H9 (cell line): ENCODE measurements at regions not wholly inside any gene's neighbourhood (a gene's known extent, or its start where the extent isn't known, plus 50 kb on each side); places are given as distances from the start of the nearest gene placed in this dataset.

Experiments
- DNase-seq: peaks from one replicate; pipeline ENCODE4 v3.0.0-alpha.2; 2017
- H2AFZ ChIP-seq: one replicate; pipeline ENCODE4 v1.6.1; 2013; ENCODE audit warnings: mild to moderate bottlenecking, low read length, control low read depth, moderate library complexity
- H2AK5ac ChIP-seq: 2 replicates; pipeline ENCODE4 v1.6.1; 2013; ENCODE audit warnings: low read length, control low read depth, mixed read lengths; ENCODE audit not compliant: insufficient read length
- H2BK120ac ChIP-seq: one replicate; pipeline ENCODE4 v1.6.1; 2013; ENCODE audit warnings: low read depth, mild to moderate bottlenecking, low read length, control low read depth, inconsistent platforms; ENCODE audit not compliant: poor library complexity, severe bottlenecking
- H2BK12ac ChIP-seq: 2 replicates; pipeline ENCODE4 v1.6.1; 2013; ENCODE audit warnings: low read length, control low read depth, mixed read lengths, low read depth; ENCODE audit not compliant: insufficient read length
- H2BK15ac ChIP-seq: 2 replicates; pipeline ENCODE4 v1.6.1; 2013; ENCODE audit warnings: low read depth, low read length, control low read depth
- H2BK20ac ChIP-seq: one replicate; pipeline ENCODE4 v1.6.1; 2013; ENCODE audit warnings: low read depth, mild to moderate bottlenecking, low read length, control low read depth, inconsistent platforms; ENCODE audit not compliant: poor library complexity, severe bottlenecking
- H2BK5ac ChIP-seq: 2 replicates; pipeline ENCODE4 v1.6.1; 2013; ENCODE audit warnings: low read length, control low read depth, mixed read lengths; ENCODE audit not compliant: insufficient read length
- H3K14ac ChIP-seq: 2 replicates; pipeline ENCODE4 v1.6.1; 2013; ENCODE audit warnings: low read length, control low read depth; ENCODE audit not compliant: insufficient read depth
- H3K18ac ChIP-seq: 2 replicates; pipeline ENCODE4 v1.6.1; 2013; ENCODE audit warnings: low read depth, mild to moderate bottlenecking, mixed read lengths, low read length, control low read depth; ENCODE audit not compliant: insufficient read length
- H3K23ac ChIP-seq: 2 replicates; pipeline ENCODE4 v1.6.1; 2013; ENCODE audit warnings: low read length, control low read depth, mixed read lengths, low read depth; ENCODE audit not compliant: insufficient read length
- H3K23me2 ChIP-seq: 2 replicates; pipeline ENCODE4 v1.6.1; 2013; ENCODE audit warnings: low read depth, mild to moderate bottlenecking, mixed read lengths, low read length, control low read depth; ENCODE audit not compliant: insufficient read length, poor library complexity, severe bottlenecking
- H3K27ac ChIP-seq: 2 replicates; pipeline ENCODE4 v1.5.1; 2013; ENCODE audit warnings: low read length, control low read depth, mixed read lengths, low read depth; ENCODE audit not compliant: insufficient read length
- H3K27me3 ChIP-seq: 2 replicates; pipeline ENCODE4 v1.6.1; 2013; ENCODE audit warnings: low read length, control low read depth, inconsistent platforms; ENCODE audit not compliant: insufficient read depth
- H3K4ac ChIP-seq: 2 replicates; pipeline ENCODE4 v1.6.1; 2013; ENCODE audit warnings: low read depth, mild to moderate bottlenecking, control low read depth, inconsistent platforms, low read length, moderate library complexity
- H3K4me1 ChIP-seq: 2 replicates; pipeline ENCODE4 v1.6.1; 2013; ENCODE audit warnings: low read length, control low read depth, inconsistent platforms; ENCODE audit not compliant: insufficient read depth
- H3K4me2 ChIP-seq: 2 replicates; pipeline ENCODE4 v1.6.1; 2013; ENCODE audit warnings: low read length, control low read depth, mixed read lengths; ENCODE audit not compliant: insufficient read length, insufficient read depth
- H3K56ac ChIP-seq: 2 replicates; pipeline ENCODE4 v1.6.1; 2013; ENCODE audit warnings: low read depth, mild to moderate bottlenecking, mixed read lengths, low read length, control low read depth; ENCODE audit not compliant: insufficient read length
- H3K79me1 ChIP-seq: 2 replicates; pipeline ENCODE4 v1.6.1; 2013; ENCODE audit warnings: low read depth, mild to moderate bottlenecking, moderate library complexity, low read length, control low read depth, inconsistent platforms; ENCODE audit not compliant: insufficient read depth, poor library complexity, severe bottlenecking
- H3K79me2 ChIP-seq: 2 replicates; pipeline ENCODE4 v1.6.1; 2013; ENCODE audit warnings: low read length, control low read depth, inconsistent platforms; ENCODE audit not compliant: insufficient read depth
- H3K9ac ChIP-seq: 2 replicates; pipeline ENCODE4 v1.6.1; 2013; ENCODE audit warnings: low read length, control low read depth, mixed read lengths; ENCODE audit not compliant: insufficient read length; ENCODE audit errors: extremely low read depth
- H3K9me3 ChIP-seq: one replicate; pipeline ENCODE4 v1.6.1; 2013; ENCODE audit warnings: low read depth, low read length, inconsistent platforms; ENCODE audit not compliant: control insufficient read depth
- H3T11ph ChIP-seq: one replicate; pipeline ENCODE4 v1.6.1; 2013; ENCODE audit warnings: mild to moderate bottlenecking, low read length, control low read depth, inconsistent platforms
- H4K20me1 ChIP-seq: one replicate; pipeline ENCODE4 v1.6.1; 2013; ENCODE audit not compliant: control insufficient read depth, insufficient read length, insufficient read depth
- H4K5ac ChIP-seq: 2 replicates; pipeline ENCODE4 v1.6.1; 2013; ENCODE audit warnings: low read depth, mild to moderate bottlenecking, mixed read lengths, low read length, control low read depth; ENCODE audit not compliant: insufficient read length
- H4K8ac ChIP-seq: replicated peaks from 2 replicates; pipeline ENCODE4 v1.6.1; 2013; ENCODE audit warnings: low read length, control low read depth, mixed read lengths, low read depth; ENCODE audit not compliant: insufficient read length
- H4K91ac ChIP-seq: 2 replicates; pipeline ENCODE4 v1.6.1; 2013; ENCODE audit warnings: low read depth, mild to moderate bottlenecking, moderate library complexity, mixed read lengths, low read length, control low read depth; ENCODE audit not compliant: insufficient read length
- H3K27ac Mint-ChIP-seq, 3 experiments: 2 replicates in 2 of 3; 3 replicates in 1 of 3; pipeline ENCODE4 v1.8.0; 2020 to 2021; ENCODE audit warnings: mixed read lengths in 3 of 3, mild to moderate bottlenecking in 1 of 3, moderate library complexity in 1 of 3
- H3K27me3 Mint-ChIP-seq: 2 replicates; pipeline ENCODE4 v1.8.0; 2021; ENCODE audit warnings: low read depth, mild to moderate bottlenecking, moderate library complexity, mixed read lengths
- H3K36me3 Mint-ChIP-seq, 3 experiments: 2 replicates in 2 of 3; 3 replicates in 1 of 3; pipeline ENCODE4 v1.8.0; 2020 to 2021; ENCODE audit warnings: low read depth in 3 of 3, mixed read lengths in 3 of 3; ENCODE audit not compliant: insufficient read depth in 1 of 3
- H3K4me1 Mint-ChIP-seq, 2 experiments: 2 replicates each; pipeline ENCODE4 v1.8.0; 2020; ENCODE audit warnings: mixed read lengths in 2 of 2
- H3K4me3 Mint-ChIP-seq, 2 experiments: 2 replicates in 1 of 2; 3 replicates in 1 of 2; pipeline ENCODE4 v1.8.0; 2020 to 2021; ENCODE audit warnings: mild to moderate bottlenecking in 2 of 2, mixed read lengths in 2 of 2, moderate library complexity in 1 of 2
- H3K9me3 Mint-ChIP-seq, 2 experiments: 2 replicates in 1 of 2; 3 replicates in 1 of 2; pipeline ENCODE4 v1.8.0; 2020; ENCODE audit warnings: mild to moderate bottlenecking in 2 of 2, mixed read lengths in 2 of 2, moderate library complexity in 1 of 2
- CTCF ChIP-seq: fragments of 200-600 bp; sonication (generic); conservative IDR thresholded peaks from 3 replicates; pipeline ENCODE4 v1.8.0; 2021; ENCODE audit warnings: antibody characterized with exemption, mild to moderate bottlenecking
- WGBS: extraction: QIAGEN DNeasy Blood & Tissue Kit; methylation state at CpG from one replicate; pipeline ENCODE4 v1.1.7; 2013; ENCODE audit warnings: missing lambda C conversion rate, low lambda C conversion rate, mixed read lengths; ENCODE audit not compliant: insufficient read length; ENCODE audit errors: extremely low coverage; 5-methylcytosine and 5-hydroxymethylcytosine counted together

- DNase-seq: no peak
- H3K27ac Mint-ChIP-seq: no peak overlapping the region
- no peak overlapping the region for H2BK12ac ChIP-seq
- H3K27me3 Mint-ChIP-seq: no peaks in the 10 kb centered on the region
- H2BK15ac ChIP-seq: no peak overlapping the region
- no peak overlapping the region for H4K91ac ChIP-seq
- TF ChIP-seq CTCF: no peak
- peaks cover 7 to 17% of the 10 kb centered on the region in 2 experiments for H3K4me1 Mint-ChIP-seq
- no peaks in the 10 kb centered on the region for H3K23me2 ChIP-seq
- no peak overlapping the region for H2BK5ac ChIP-seq
- H2BK120ac ChIP-seq: no peak overlapping the region
- H3K4ac ChIP-seq: no peak overlapping the region
- H3K4me3 Mint-ChIP-seq: no peak overlapping the region
- H4K8ac ChIP-seq: no peak overlapping the region
- no peak overlapping the region for H3K14ac ChIP-seq
- no peak overlapping the region for H4K5ac ChIP-seq
- no peak overlapping the region for H3K27ac ChIP-seq
- no peak overlapping the region for H3K23ac ChIP-seq
- H3K4me1 ChIP-seq: no peaks in the 10 kb centered on the region
- no peaks in the 10 kb centered on the region for H4K20me1 ChIP-seq
- H3K79me2 ChIP-seq: no peaks in the 10 kb centered on the region
- no peak overlapping the region for H3K9ac ChIP-seq
- H3K36me3 Mint-ChIP-seq: no peaks in the 10 kb centered on the region
- H3K9me3 ChIP-seq: no peaks in the 10 kb centered on the region
- H2AK5ac ChIP-seq: no peak overlapping the region
- H2AFZ ChIP-seq: no peak overlapping the region
- no peaks in the 10 kb centered on the region for H3K9me3 Mint-ChIP-seq
- no peak overlapping the region for H3T11ph ChIP-seq
- no CpG with 5 or more reads among the region's 2 CpGs for WGBS
- H3K18ac ChIP-seq: no peak overlapping the region
- H2BK20ac ChIP-seq: no peak overlapping the region
- no peak overlapping the region for H3K56ac ChIP-seq
- no peak overlapping the region for H3K4me2 ChIP-seq
- H3K79me1 ChIP-seq: no peaks in the 10 kb centered on the region
- no peaks in the 10 kb centered on the region for H3K27me3 ChIP-seq
These were observed 105.3 kb upstream of the CHMP2B start for GRCh38 chr3:87121856-87122255.
